Activated T-helper 2 cell treated with anti-CD3 and anti-CD28 coated beads, Interferon-gamma antibody, Interleukin-2, Interleukin-4, amounts not matched to agents 10 μg/mL and 5 μg/mL and 100 μg/mL, durations not matched to agents 14 hours and 24 hours and 36 hours (primary cell): ENCODE measurements at regions not wholly inside any gene's neighbourhood (a gene's known extent, or its start where the extent isn't known, plus 50 kb on each side); places are given as distances from the start of the nearest gene placed in this dataset.
"Not testable (repeated sequence)": the region's sequence is repeated elsewhere in the genome, so short reads cannot be mapped to it uniquely, and the experiment has no call there.

Experiments used
- DNase-seq: peaks from one replicate; pipeline ENCODE4 v3.0.0; 2021; ENCODE audit warnings: low spot score
- H3K27ac Mint-ChIP-seq: one replicate; pipeline ENCODE4 v1.8.0; 2021; ENCODE audit warnings: mixed read lengths
- H3K27me3 Mint-ChIP-seq: one replicate; pipeline ENCODE4 v1.8.0; 2021; ENCODE audit warnings: low read depth, mixed read lengths
- H3K36me3 Mint-ChIP-seq: one replicate; pipeline ENCODE4 v1.8.0; 2021; ENCODE audit warnings: low read depth, mixed read lengths
- H3K4me1 Mint-ChIP-seq: one replicate; pipeline ENCODE4 v1.8.0; 2021; ENCODE audit warnings: low read depth, mixed read lengths
- H3K4me3 Mint-ChIP-seq: one replicate; pipeline ENCODE4 v1.8.0; 2021; ENCODE audit warnings: low read depth, mild to moderate bottlenecking, moderate library complexity, mixed read lengths
- H3K9me3 Mint-ChIP-seq: one replicate; pipeline ENCODE4 v1.8.0; 2021; ENCODE audit warnings: mixed read lengths
- intact Hi-C: fragments of 100-400 bp; cut with micrococcal nuclease; formaldehyde crosslinking; loops from one replicate; pipeline ENCODE4 v1.15.1; 2023

GRCh38 chr1:195697130-195697529 lies 911.1 kb downstream of the KCNT2 start:
- no peaks in the 10 kb centered on the region for H3K36me3 Mint-ChIP-seq
- no peak overlapping the region for H3K27ac Mint-ChIP-seq
- no peak overlapping the region for H3K4me3 Mint-ChIP-seq
- DNase-seq = no peak
- no peaks in the 10 kb centered on the region for H3K9me3 Mint-ChIP-seq
- H3K27me3 Mint-ChIP-seq = no peaks in the 10 kb centered on the region
- intact Hi-C loops = no loop called here
- no peaks in the 10 kb centered on the region for H3K4me1 Mint-ChIP-seq

- no peaks in the 10 kb centered on the region for H3K9me3 Mint-ChIP-seq
These were observed 921.5 kb downstream of the KCNT2 start for GRCh38 chr1:195686764-195687163.

DNA sequence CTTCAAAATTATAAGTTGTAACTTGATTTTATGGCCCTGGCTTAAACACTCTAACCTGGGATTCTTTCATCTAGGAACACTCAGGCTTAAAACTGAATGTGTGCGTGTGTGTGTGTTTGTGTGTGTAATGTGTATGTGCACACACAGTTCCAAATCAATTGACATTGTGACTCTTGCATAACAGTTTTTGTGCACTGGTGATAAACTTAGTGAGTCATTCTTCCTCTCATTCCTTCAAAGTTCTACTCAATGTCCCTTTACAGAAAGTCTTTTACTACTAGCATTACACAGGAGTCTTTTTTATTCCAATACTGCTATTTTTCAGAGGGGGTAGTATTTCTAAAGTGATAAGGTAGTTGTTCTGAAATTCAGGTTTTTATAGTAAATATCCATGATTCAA lies 943.6 kb downstream of the KCNT2 start:
- H3K27me3 Mint-ChIP-seq = no peaks in the 10 kb centered on the region
- no peak overlapping the region for H3K4me3 Mint-ChIP-seq
- intact Hi-C loops = no loop called here
- no peaks in the 10 kb centered on the region for H3K4me1 Mint-ChIP-seq
- H3K27ac Mint-ChIP-seq = no peak overlapping the region
- no peak for DNase-seq
- H3K36me3 Mint-ChIP-seq = no peaks in the 10 kb centered on the region
- peaks cover 3% of the 10 kb centered on the region for H3K9me3 Mint-ChIP-seq

More at GRCh38 chr1:195686764-195687163, 921.5 kb downstream of the KCNT2 start:
- intact Hi-C loops = no loop called here
- H3K4me1 Mint-ChIP-seq = no peaks in the 10 kb centered on the region
- no peaks in the 10 kb centered on the region for H3K27me3 Mint-ChIP-seq
- H3K4me3 Mint-ChIP-seq = no peak overlapping the region
- H3K36me3 Mint-ChIP-seq = no peaks in the 10 kb centered on the region
- DNase-seq = no peak
- no peak overlapping the region for H3K27ac Mint-ChIP-seq

DNA sequence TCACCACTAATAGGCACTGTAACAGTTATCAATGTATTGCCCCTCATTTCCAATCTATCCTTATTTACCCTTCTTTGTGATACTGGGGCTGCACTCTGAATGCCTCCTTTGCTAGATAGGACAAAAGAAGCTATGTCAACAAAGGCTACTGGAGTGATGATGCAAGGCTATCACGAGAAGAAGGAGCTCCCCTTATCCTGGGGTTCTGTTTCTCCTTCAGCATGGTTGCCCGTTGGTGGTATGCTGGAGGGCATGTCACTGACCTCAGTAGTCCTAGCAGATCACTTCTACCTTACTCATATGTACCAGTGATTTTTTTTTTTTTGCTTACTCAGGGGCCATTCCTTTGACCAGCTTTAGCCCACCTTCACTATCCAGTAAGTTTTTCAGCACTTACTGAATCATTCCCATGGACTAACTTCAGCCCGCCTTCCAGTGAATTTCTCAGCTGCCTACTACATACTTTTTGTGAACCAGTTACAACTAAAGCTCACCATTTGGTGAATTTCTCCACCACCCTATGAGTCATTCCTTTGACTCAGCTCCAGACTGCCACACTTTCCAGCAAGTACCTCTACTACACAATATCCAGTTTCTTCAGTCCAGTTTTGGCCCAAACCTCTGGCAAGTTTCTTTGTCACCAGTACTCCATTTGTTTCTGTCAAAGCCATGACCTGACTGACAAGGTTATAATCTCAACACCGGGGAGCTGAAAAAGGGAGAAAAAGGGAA lies 944.5 kb downstream of the KCNT2 start:
- Mint-ChIP-seq H3K27ac (no peak overlapping the region), H3K4me3 (no peak overlapping the region), H3K9me3 (peaks cover 3% of the 10 kb centered on the region), H3K4me1 (no peaks in the 10 kb centered on the region), H3K27me3 (no peaks in the 10 kb centered on the region), H3K36me3 (no peaks in the 10 kb centered on the region)
- intact Hi-C loops = no loop called here
- no peak for DNase-seq

DNA sequence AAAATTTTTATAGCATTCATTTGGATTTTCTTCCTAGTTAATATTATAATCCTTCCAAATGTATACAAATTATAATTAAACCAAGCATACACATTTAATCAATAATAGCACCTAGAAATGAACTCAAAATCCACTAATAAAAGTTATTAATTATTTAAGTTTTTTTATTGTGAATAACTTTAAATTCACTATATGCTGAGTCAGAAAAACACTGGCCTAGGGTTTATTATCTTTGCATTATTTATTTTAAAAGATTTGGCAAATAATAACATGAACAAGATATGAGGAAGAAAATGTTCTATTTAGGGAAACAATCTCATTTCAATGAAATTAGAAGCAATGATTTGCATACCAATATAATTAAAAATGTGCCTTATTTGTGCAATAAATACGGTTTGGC lies 951.5 kb downstream of the KCNT2 start:
- no peaks in the 10 kb centered on the region for H3K36me3 Mint-ChIP-seq
- H3K9me3 Mint-ChIP-seq = no peaks in the 10 kb centered on the region
- no peak overlapping the region for H3K27ac Mint-ChIP-seq
- no peaks in the 10 kb centered on the region for H3K4me1 Mint-ChIP-seq
- no peaks in the 10 kb centered on the region for H3K27me3 Mint-ChIP-seq
- intact Hi-C loops = no loop called here
- DNase-seq = no peak
- no peak overlapping the region for H3K4me3 Mint-ChIP-seq

GRCh38 chr1:195648875-195649274 lies 959.4 kb downstream of the KCNT2 start:
- H3K4me3 Mint-ChIP-seq, intact Hi-C loops, H3K27me3 Mint-ChIP-seq, DNase-seq, H3K36me3 Mint-ChIP-seq, H3K4me1 Mint-ChIP-seq, H3K27ac Mint-ChIP-seq: not testable (repeated sequence)
- peaks cover 13% of the 10 kb centered on the region for H3K9me3 Mint-ChIP-seq

- no peaks in the 10 kb centered on the region for H3K4me1 Mint-ChIP-seq
- no peaks in the 10 kb centered on the region for H3K36me3 Mint-ChIP-seq
- H3K9me3 Mint-ChIP-seq = peaks cover 2% of the 10 kb centered on the region
- intact Hi-C loops = no loop called here
- no peak overlapping the region for H3K4me3 Mint-ChIP-seq
- no peaks in the 10 kb centered on the region for H3K27me3 Mint-ChIP-seq
- no peak for DNase-seq
- H3K27ac Mint-ChIP-seq = no peak overlapping the region
These were observed 970.7 kb downstream of the KCNT2 start for GRCh38 chr1:195637539-195637938.

DNA sequence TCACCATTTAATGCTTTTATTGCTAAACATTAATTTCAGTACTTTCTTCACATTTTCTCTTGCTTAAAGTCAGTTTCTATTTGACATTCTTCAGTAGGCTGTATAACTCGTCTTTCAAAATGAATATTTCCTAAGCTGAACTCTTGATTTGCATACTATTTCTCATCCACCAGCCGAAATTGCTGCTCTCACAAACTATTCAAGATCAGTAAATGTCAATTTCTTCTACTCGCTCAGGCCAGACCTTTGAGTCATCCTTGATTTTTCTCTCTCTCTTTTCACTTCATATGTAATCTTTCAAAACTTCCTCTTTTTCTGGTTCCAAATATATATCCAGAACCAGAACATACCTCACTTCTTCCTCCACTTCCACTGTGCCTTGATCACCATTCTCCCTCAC lies 990.0 kb downstream of the KCNT2 start:
- H3K4me3 Mint-ChIP-seq = no peak overlapping the region
- no peak for DNase-seq
- no peaks in the 10 kb centered on the region for H3K36me3 Mint-ChIP-seq
- intact Hi-C loops = no loop called here
- H3K9me3 Mint-ChIP-seq = peaks cover 6% of the 10 kb centered on the region
- H3K27me3 Mint-ChIP-seq = no peaks in the 10 kb centered on the region
- H3K4me1 Mint-ChIP-seq = no peaks in the 10 kb centered on the region
- no peak overlapping the region for H3K27ac Mint-ChIP-seq

GRCh38 chr1:195617106-195617505 lies 991.1 kb downstream of the KCNT2 start:
- intact Hi-C loops = no loop called here
- DNase-seq = no peak
- Mint-ChIP-seq H3K9me3 (peaks cover 6% of the 10 kb centered on the region), H3K4me3 (no peak overlapping the region), H3K27ac (no peak overlapping the region), H3K4me1 (no peaks in the 10 kb centered on the region), H3K27me3 (no peaks in the 10 kb centered on the region), H3K36me3 (no peaks in the 10 kb centered on the region)

GRCh38 chr1:195608883-195609282 lies 999.4 kb downstream of the KCNT2 start:
- intact Hi-C loops = no loop called here
- Mint-ChIP-seq H3K27me3 (no peaks in the 10 kb centered on the region), H3K36me3 (no peaks in the 10 kb centered on the region), H3K27ac (no peak overlapping the region), H3K9me3 (peaks cover 13% of the 10 kb centered on the region), H3K4me1 (no peaks in the 10 kb centered on the region), H3K4me3 (no peak overlapping the region)
- DNase-seq = no peak

DNA sequence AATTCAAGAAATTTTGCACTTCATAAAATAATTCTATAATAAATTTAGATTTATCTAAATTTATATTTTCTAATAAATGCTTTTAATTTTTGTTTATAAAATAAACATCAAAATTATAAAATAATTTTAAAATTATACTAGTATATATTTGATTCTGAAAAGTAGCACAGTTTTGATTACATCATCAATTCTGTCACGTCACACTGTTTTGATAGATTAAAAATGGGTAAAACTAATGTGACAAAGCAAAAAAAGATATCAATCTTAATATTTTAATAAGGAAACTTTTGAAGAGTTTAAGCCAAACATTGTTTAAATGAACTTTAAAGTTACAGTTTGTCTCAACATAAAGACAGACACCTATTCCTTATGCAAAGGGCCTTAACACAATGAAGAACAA lies 1001.8 kb downstream of the KCNT2 start:
- Mint-ChIP-seq H3K36me3 (no peaks in the 10 kb centered on the region), H3K4me1 (no peaks in the 10 kb centered on the region), H3K27ac (no peak overlapping the region), H3K27me3 (no peaks in the 10 kb centered on the region), H3K9me3 (peaks cover 25% of the 10 kb centered on the region), H3K4me3 (no peak overlapping the region)
- no peak for DNase-seq
- intact Hi-C loops = no loop called here

DNA sequence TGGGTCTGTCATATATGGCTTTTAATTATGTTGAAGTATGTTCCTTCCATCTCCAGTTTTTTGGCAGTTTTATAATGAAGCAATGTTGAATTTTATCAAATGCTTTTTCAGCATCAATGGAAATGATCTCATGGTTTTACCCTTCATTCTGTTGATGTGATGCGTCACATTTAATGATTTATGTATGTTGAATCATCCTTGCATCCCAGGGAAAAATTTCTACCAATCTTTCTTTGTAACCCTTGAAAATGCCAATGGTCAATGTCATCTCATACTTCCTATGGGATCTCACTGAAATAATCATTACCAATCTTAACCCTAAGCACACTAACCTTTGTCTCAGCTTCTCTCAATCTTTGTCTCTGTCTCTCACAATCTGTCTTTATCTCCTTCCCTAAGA lies 1004.0 kb downstream of the KCNT2 start:
- Mint-ChIP-seq H3K27ac (no peak overlapping the region), H3K9me3 (peaks cover 20% of the 10 kb centered on the region), H3K4me3 (no peak overlapping the region), H3K27me3 (no peaks in the 10 kb centered on the region), H3K4me1 (no peaks in the 10 kb centered on the region), H3K36me3 (no peaks in the 10 kb centered on the region)
- intact Hi-C loops = no loop called here
- DNase-seq = no peak

DNA sequence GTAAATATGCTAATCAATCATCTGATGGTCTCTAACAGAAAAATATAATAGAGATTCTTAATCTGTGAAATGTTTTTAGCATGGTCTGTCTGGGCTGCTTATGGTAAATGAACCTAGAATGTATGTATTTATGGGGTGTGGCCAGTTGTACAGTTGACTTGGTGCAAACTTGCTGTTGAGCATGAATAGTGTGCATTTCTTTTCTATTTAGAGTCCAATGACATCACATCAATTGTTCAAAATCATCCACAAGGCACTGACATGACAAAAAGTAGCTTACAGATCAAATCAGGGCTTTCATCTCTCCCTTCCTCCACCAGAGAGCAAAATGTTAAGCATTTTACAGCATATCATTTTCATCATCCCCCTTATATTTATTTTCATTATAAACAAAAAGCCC lies 1010.3 kb downstream of the KCNT2 start:
- DNase-seq = no peak
- Mint-ChIP-seq H3K27me3 (no peaks in the 10 kb centered on the region), H3K4me1 (no peaks in the 10 kb centered on the region), H3K9me3 (peaks cover 5% of the 10 kb centered on the region), H3K4me3 (no peak overlapping the region), H3K27ac (no peak overlapping the region), H3K36me3 (no peaks in the 10 kb centered on the region)
- intact Hi-C loops = no loop called here

GRCh38 chr1:195594773-195595172 lies 1013.5 kb downstream of the KCNT2 start:
- intact Hi-C loops = no loop called here
- no peak overlapping the region for H3K4me3 Mint-ChIP-seq
- DNase-seq = no peak
- H3K4me1 Mint-ChIP-seq = no peaks in the 10 kb centered on the region
- H3K9me3 Mint-ChIP-seq = no peaks in the 10 kb centered on the region
- H3K36me3 Mint-ChIP-seq = no peaks in the 10 kb centered on the region
- H3K27ac Mint-ChIP-seq = no peak overlapping the region
- H3K27me3 Mint-ChIP-seq = no peaks in the 10 kb centered on the region
